ENCODE measurements at regions not wholly inside any gene's neighbourhood (a gene's known extent, or its start where the extent isn't known, plus 50 kb on each side); places are given as distances from the start of the nearest gene placed in this dataset.

GRCh38 chr2:186907897-186908296, 58.9 kb upstream of the ZSWIM2 start:
- Histone ChIP-seq H3K36me3 (no peaks in the 10 kb centered on the region), H3K27me3 (no peaks in the 10 kb centered on the region), H3K4me1 (no peaks in the 10 kb centered on the region), H3K27ac (no peak overlapping the region), H3K4me3 (no peak overlapping the region), H3K9me3 (no peaks in the 10 kb centered on the region), H3K4me2 (no peak overlapping the region), H4K20me1 (no peaks in the 10 kb centered on the region), H3K9ac (no peak overlapping the region)
- TF ChIP-seq Cebpa-rat (IDR thresholded peaks at IDR 0.05), result no peak

- Histone ChIP-seq H3K4me3 (no peak overlapping the region), H4K20me1 (no peaks in the 10 kb centered on the region), H3K27me3 (no peaks in the 10 kb centered on the region), H3K4me2 (no peak overlapping the region), H3K9me3 (no peaks in the 10 kb centered on the region), H3K36me3 (no peaks in the 10 kb centered on the region), H3K27ac (no peak overlapping the region), H3K9ac (no peak overlapping the region), H3K4me1 (no peaks in the 10 kb centered on the region)
- no peak for TF ChIP-seq Cebpa-rat (IDR thresholded peaks at IDR 0.05)
Observed at GRCh38 chr2:186903216-186903615, 54.2 kb upstream of the ZSWIM2 start.
